A549 (cell line): ENCODE measurements at regions not wholly inside any gene's neighbourhood (a gene's known extent, or its start where the extent isn't known, plus 50 kb on each side); places are given as distances from the start of the nearest gene placed in this dataset.

Experiments used
- ATAC-seq, 2 experiments: fragments of 200-7000 bp in 1 of 2; fragments of >200 bp in 1 of 2; cut with Nextera tagmentation in 1 of 2; cut with Tn5 transposase in 1 of 2; 3 replicates each; pipeline versions ENCODE4 v1.8.0 to v1.9.1; 2018 to 2020; ENCODE audit warnings: mild to moderate bottlenecking in 1 of 2, moderate library complexity in 1 of 2
- CTCF ChIA-PET: fragments of 300-600 bp; sonication (Branson Sonifier 250); formaldehyde crosslinking; extraction: SDS; loops from one replicate; lab custom pipeline; 2021; ENCODE audit warnings: antibody characterized with exemption, inconsistent platforms; lab: Yijun Ruan, JAX
- POLR2A ChIA-PET: fragments of 350-600 bp; formaldehyde crosslinking; extraction: SDS; loops from one replicate; lab custom pipeline; 2021; ENCODE audit warnings: antibody characterized with exemption, inconsistent platforms; lab: Yijun Ruan, JAX
- DNase-seq, 2 experiments: peaks; one replicate each; pipeline versions ENCODE4 v3.0.0 to v3.0.0-alpha.2; 2011 to 2016; ENCODE audit warnings: low read depth in 1 of 2, low spot score in 1 of 2
- FAIRE-seq: peaks from 2 replicates; lab custom pipeline; 2011; peaks lifted over from hg19 to GRCh38; lab: Jason Lieb, UNC
- H3K27ac ChIP-seq, 2 experiments: fragments of >200 bp; sonication (Bioruptor Twin); formaldehyde crosslinking; 3 replicates each; pipeline ENCODE4 v1.5.1; 2016 to 2017
- H3K4me1 ChIP-seq: fragments of >200 bp; sonication (Bioruptor Twin); formaldehyde crosslinking; 3 replicates; pipeline ENCODE4 v1.6.1; 2016
- H3K4me2 ChIP-seq: fragments of >200 bp; sonication (Bioruptor Twin); formaldehyde crosslinking; 3 replicates; pipeline ENCODE4 v1.6.1; 2016
- H3K4me3 ChIP-seq: fragments of >200 bp; sonication (Bioruptor Twin); formaldehyde crosslinking; 3 replicates; pipeline ENCODE4 v1.5.1; 2016
- H3K9me3 ChIP-seq: fragments of >200 bp; sonication (Bioruptor Twin); formaldehyde crosslinking; 3 replicates; pipeline ENCODE4 v1.6.1; 2016
- ATOH8 ChIP-seq: fragments of 250-450 bp; sonication (Bioruptor Pico); IDR thresholded peaks from 2 replicates; pipeline ENCODE4 v1.5.0; 2020; ENCODE audit warnings: low read depth, mild to moderate bottlenecking, moderate library complexity
- CBX8 ChIP-seq: fragments of 200-600 bp; sonication (generic); IDR thresholded peaks from 2 replicates; pipeline ENCODE4 v1.6.1; 2016
- CHD2 ChIP-seq: fragments of 150-350 bp; IDR thresholded peaks from 2 replicates; pipeline ENCODE4 v1.6.1; 2014; ENCODE audit warnings: low read length; ENCODE audit not compliant: partially characterized antibody
- ELK1 ChIP-seq: fragments of 150-350 bp; IDR thresholded peaks from 2 replicates; pipeline ENCODE4 v1.6.1; 2014; ENCODE audit warnings: low read depth, mild to moderate bottlenecking, low read length
- FOSL2 ChIP-seq, 2 experiments: fragments of 450-650 bp in 1 of 2; fragments of >200 bp in 1 of 2; sonication (Bioruptor Twin) in 1 of 2; formaldehyde crosslinking; IDR thresholded peaks; 2 replicates each; pipeline versions ENCODE4 v1.5.0 to v1.6.1; 2016 to 2020; ENCODE audit warnings: mild to moderate bottlenecking in 1 of 2, moderate library complexity in 1 of 2
- FOXS1 ChIP-seq: fragments of 250-450 bp; sonication (Bioruptor Pico); IDR thresholded peaks from 2 replicates; pipeline ENCODE4 v1.5.0; 2020; ENCODE audit warnings: mild to moderate bottlenecking, moderate library complexity
- HOXA7 ChIP-seq: fragments of 250-450 bp; sonication (Bioruptor Pico); IDR thresholded peaks from 2 replicates; pipeline ENCODE4 v1.5.0; 2020; ENCODE audit warnings: mild to moderate bottlenecking, moderate library complexity
- HOXB13 ChIP-seq: fragments of 250-450 bp; sonication (Bioruptor Pico); IDR thresholded peaks from 2 replicates; pipeline ENCODE4 v1.5.0; 2020; ENCODE audit warnings: low read depth, mild to moderate bottlenecking, moderate library complexity
- HOXB5 ChIP-seq: fragments of 250-450 bp; sonication (Bioruptor Pico); IDR thresholded peaks from 2 replicates; pipeline ENCODE4 v1.5.0; 2020; ENCODE audit warnings: mild to moderate bottlenecking, moderate library complexity
- KDM1A ChIP-seq: fragments of 200-600 bp; sonication (generic); IDR thresholded peaks from 2 replicates; pipeline ENCODE4 v1.6.1; 2016; ENCODE audit warnings: low read depth, mild to moderate bottlenecking
- MAFK ChIP-seq: fragments of 450-650 bp; IDR thresholded peaks from 2 replicates; pipeline ENCODE4 v1.6.1; 2014; ENCODE audit not compliant: partially characterized antibody
- MAZ ChIP-seq: fragments of 150-350 bp; IDR thresholded peaks from 2 replicates; pipeline ENCODE4 v1.6.1; 2014; ENCODE audit warnings: antibody characterized with exemption, low read depth, low read length, borderline replicate concordance
- MYC ChIP-seq: IDR thresholded peaks from 2 replicates; pipeline ENCODE4 v1.6.1; 2012; ENCODE audit warnings: mild to moderate bottlenecking, inconsistent platforms, low read length, improper control_type of control experiment, borderline replicate concordance
- POLR2A ChIP-seq: IDR thresholded peaks from 2 replicates; pipeline ENCODE4 v1.6.1; 2012; ENCODE audit warnings: mild to moderate bottlenecking, low read length
- POLR2AphosphoS2 ChIP-seq: conservative IDR thresholded peaks from 2 replicates; pipeline ENCODE4 v1.6.1; 2012; ENCODE audit warnings: low read length, improper control_type of control experiment, inconsistent platforms
- RAD21 ChIP-seq, 2 experiments: fragments of >200 bp in 1 of 2; sonication (Bioruptor Twin) in 1 of 2; formaldehyde crosslinking in 1 of 2; IDR thresholded peaks in 1 of 2; conservative IDR thresholded peaks in 1 of 2; 2 replicates in 1 of 2; 3 replicates in 1 of 2; pipeline ENCODE4 v1.6.1; 2012 to 2018; ENCODE audit warnings: inconsistent platforms in 1 of 2
- RARB ChIP-seq: fragments of 250-450 bp; sonication (Bioruptor Pico); IDR thresholded peaks from 2 replicates; pipeline ENCODE4 v1.8.0; 2021; ENCODE audit warnings: mild to moderate bottlenecking, moderate library complexity
- RNF2 ChIP-seq: fragments of 200-600 bp; sonication (generic); IDR thresholded peaks from 2 replicates; pipeline ENCODE4 v1.6.1; 2016; ENCODE audit warnings: low read depth, mild to moderate bottlenecking, antibody characterized with exemption, moderate library complexity, borderline replicate concordance
- SMC3 ChIP-seq: fragments of >200 bp; sonication (Bioruptor Twin); formaldehyde crosslinking; IDR thresholded peaks from 3 replicates; pipeline ENCODE4 v1.6.1; 2018; ENCODE audit warnings: inconsistent platforms
- SREBF2 ChIP-seq: fragments of 450-650 bp; IDR thresholded peaks from 2 replicates; pipeline ENCODE4 v1.6.1; 2014; ENCODE audit warnings: mild to moderate bottlenecking, moderate library complexity
- ZNF302 ChIP-seq: fragments of 250-450 bp; sonication (Bioruptor Pico); IDR thresholded peaks from 2 replicates; pipeline ENCODE4 v1.9.0; 2021; ENCODE audit warnings: inconsistent platforms, mild to moderate bottlenecking, moderate library complexity
- WGBS: methylation state at CpG from one replicate; pipeline ENCODE4 v1.1.6; 2017; ENCODE audit errors: missing lambda C conversion rate; 5-methylcytosine and 5-hydroxymethylcytosine counted together
- TF ChIP-seq, protein P1 (sequence below): IDR thresholded peaks from 2 replicates; pipeline ENCODE4 v1.6.1; 2012
- TF ChIP-seq, protein P2 (sequence below): IDR thresholded peaks from 2 replicates; pipeline ENCODE4 v1.6.1; 2012; ENCODE audit warnings: low read depth, borderline replicate concordance
- TF ChIP-seq, protein P3 (sequence below): fragments of 200-600 bp; sonication (generic); IDR thresholded peaks from 2 replicates; pipeline ENCODE4 v1.6.1; 2016; ENCODE audit warnings: antibody characterized with exemption, mild to moderate bottlenecking, moderate library complexity

GRCh38 chr10:33882996-33883395 is 548.5 kb upstream of the NRP1 start:
- no peak for ATAC-seq
- no peaks in the 10 kb centered on the region for H3K9me3 ChIP-seq
- TF ChIP-seq RNF2 (no peak), RARB (no peak), CHD2 (no peak), SMC3 (no peak), HOXB5 (CRISPR knock-in tag) (no peak), CBX8 (no peak), MYC (no peak), FOSL2 (IDR thresholded peaks at IDR 0.05) (no peak), FOSL2 (CRISPR knock-in tag; IDR thresholded peaks at IDR 0.05) (no peak), POLR2AphosphoS2 (no peak), HOXA7 (CRISPR knock-in tag) (no peak), POLR2A (no peak), ATOH8 (CRISPR knock-in tag) (no peak), RAD21 (conservative IDR thresholded peaks at IDR 0.05 in 1 of 2, IDR thresholded peaks at IDR 0.05 in 1 of 2) (no peak), MAFK (no peak), SREBF2 (no peak)
- TF ChIP-seq, protein P1, sequence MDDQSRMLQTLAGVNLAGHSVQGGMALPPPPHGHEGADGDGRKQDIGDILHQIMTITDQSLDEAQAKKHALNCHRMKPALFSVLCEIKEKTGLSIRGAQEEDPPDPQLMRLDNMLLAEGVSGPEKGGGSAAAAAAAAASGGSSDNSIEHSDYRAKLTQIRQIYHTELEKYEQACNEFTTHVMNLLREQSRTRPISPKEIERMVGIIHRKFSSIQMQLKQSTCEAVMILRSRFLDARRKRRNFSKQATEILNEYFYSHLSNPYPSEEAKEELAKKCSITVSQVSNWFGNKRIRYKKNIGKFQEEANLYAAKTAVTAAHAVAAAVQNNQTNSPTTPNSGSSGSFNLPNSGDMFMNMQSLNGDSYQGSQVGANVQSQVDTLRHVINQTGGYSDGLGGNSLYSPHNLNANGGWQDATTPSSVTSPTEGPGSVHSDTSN = no peak
- TF ChIP-seq, protein P2, sequence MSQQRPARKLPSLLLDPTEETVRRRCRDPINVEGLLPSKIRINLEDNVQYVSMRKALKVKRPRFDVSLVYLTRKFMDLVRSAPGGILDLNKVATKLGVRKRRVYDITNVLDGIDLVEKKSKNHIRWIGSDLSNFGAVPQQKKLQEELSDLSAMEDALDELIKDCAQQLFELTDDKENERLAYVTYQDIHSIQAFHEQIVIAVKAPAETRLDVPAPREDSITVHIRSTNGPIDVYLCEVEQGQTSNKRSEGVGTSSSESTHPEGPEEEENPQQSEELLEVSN = no peak
- TF ChIP-seq, protein P3, sequence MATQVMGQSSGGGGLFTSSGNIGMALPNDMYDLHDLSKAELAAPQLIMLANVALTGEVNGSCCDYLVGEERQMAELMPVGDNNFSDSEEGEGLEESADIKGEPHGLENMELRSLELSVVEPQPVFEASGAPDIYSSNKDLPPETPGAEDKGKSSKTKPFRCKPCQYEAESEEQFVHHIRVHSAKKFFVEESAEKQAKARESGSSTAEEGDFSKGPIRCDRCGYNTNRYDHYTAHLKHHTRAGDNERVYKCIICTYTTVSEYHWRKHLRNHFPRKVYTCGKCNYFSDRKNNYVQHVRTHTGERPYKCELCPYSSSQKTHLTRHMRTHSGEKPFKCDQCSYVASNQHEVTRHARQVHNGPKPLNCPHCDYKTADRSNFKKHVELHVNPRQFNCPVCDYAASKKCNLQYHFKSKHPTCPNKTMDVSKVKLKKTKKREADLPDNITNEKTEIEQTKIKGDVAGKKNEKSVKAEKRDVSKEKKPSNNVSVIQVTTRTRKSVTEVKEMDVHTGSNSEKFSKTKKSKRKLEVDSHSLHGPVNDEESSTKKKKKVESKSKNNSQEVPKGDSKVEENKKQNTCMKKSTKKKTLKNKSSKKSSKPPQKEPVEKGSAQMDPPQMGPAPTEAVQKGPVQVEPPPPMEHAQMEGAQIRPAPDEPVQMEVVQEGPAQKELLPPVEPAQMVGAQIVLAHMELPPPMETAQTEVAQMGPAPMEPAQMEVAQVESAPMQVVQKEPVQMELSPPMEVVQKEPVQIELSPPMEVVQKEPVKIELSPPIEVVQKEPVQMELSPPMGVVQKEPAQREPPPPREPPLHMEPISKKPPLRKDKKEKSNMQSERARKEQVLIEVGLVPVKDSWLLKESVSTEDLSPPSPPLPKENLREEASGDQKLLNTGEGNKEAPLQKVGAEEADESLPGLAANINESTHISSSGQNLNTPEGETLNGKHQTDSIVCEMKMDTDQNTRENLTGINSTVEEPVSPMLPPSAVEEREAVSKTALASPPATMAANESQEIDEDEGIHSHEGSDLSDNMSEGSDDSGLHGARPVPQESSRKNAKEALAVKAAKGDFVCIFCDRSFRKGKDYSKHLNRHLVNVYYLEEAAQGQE = no peak
- TF ChIP-seq, all 56 proteins: peak for 0
- ChIA-PET POLR2A (no interaction called here), CTCF (interaction anchor here (1.3 kb wide), 1 partner anchor 690 kb away, joined by 3 read pairs; no protein-coding TSS in a partner anchor)
- 63% methylated on average over 1 of the region's 1 CpG for WGBS
- no peak overlapping the region for H3K4me2 ChIP-seq
- DNase-seq (no peak), FAIRE-seq (no peak)
- no peak overlapping the region for H3K4me3 ChIP-seq
- H3K4me1 ChIP-seq = peaks cover 7% of the 10 kb centered on the region; the same call in 1 of the 3 replicates
- H3K27ac ChIP-seq = no peak overlapping the region

DNA sequence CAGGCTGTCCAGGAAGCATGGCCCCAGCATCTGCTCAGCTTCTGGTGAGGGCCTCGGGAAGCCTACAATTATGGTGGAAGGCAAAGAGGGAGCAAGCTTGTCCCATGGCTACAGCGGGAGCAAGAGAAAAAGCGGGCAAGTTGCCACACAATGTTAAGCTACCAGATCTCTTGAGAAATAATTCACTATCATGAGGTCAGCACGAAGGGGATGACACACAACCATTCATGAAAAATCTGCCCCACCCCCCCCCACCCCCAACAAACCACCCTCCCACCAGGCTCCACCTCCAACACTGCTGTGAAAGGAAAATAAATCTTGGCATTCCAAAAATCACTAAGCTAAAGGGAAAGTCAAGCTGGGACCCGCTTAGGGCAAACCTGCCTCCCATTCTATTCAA is 545.8 kb upstream of the NRP1 start:
- no peak for FAIRE-seq
- Histone ChIP-seq H3K4me2 (no peak overlapping the region), H3K4me3 (no peak overlapping the region), H3K4me1 (peaks cover 29% of the 10 kb centered on the region), H3K27ac (peak overlapping the region in 1 of 2 experiments; percentile 62; a peak in 3 of 6 replicates), H3K9me3 (no peaks in the 10 kb centered on the region)
- TF ChIP-seq ZNF302 (CRISPR knock-in tag) (no peak), ELK1 (no peak), MAZ (no peak), KDM1A (no peak), HOXB13 (CRISPR knock-in tag) (no peak), POLR2AphosphoS2 (no peak), FOXS1 (no peak)
- TF ChIP-seq, protein P1 = no peak
- ATAC-seq = no peak
- no peak for DNase-seq
- CTCF ChIA-PET = no interaction called here
- POLR2A ChIA-PET = no interaction called here
- WGBS = 80% methylated on average over 5 of the region's 5 CpGs
